GM18909 (cell line): ENCODE measurements at regions not wholly inside any gene's neighbourhood (a gene's known extent, or its start where the extent isn't known, plus 50 kb on each side); places are given as distances from the start of the nearest gene placed in this dataset.

Experiments used
- ATAC-seq: cut with Tn5 transposase; IDR thresholded peaks from one replicate; pipeline ENCODE4 v1.9.1; 2021; ENCODE audit warnings: mild to moderate bottlenecking; ENCODE audit not compliant: unreplicated experiment, poor library complexity

DNA sequence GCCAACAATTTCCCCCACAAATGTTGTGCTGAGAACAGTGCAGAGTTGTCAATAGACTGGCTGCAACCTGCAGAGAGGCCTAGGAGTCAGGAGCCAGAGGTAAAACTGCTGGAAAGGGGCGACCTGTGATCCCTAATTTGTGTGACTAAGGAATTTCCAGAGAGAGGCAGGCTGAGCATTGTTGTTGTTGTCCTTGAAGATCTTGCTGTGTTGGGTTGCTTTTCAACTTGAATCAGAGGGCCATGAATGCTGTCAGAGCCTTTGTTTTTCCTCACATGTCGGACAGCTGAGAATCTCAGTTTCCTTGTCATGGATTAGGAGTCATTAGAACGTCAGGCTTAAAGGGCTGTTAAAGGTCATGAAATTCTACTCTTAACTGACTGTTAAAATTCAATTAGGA lies 134.6 kb upstream of the ASTN2 start:
- ATAC-seq, result no peak

DNA sequence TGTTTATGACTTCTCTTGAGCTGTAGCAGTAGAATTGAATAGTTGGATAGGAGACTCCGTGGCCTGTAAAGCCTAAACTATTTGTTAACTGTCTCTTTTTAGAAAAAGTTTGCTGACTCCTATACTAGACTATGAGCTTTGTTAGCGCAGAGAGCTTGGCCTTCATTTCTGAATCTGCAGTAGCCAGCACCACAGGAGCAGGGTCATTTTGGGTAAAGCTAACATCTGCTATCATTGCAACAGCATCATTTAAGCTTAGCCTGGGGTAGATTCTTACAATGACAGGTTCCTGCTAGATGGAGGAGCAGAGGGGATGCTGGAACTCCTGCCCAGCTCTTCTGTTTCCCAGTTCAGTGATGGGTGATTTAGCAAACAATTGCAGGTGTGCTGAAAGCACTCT lies 133.7 kb upstream of the ASTN2 start:
- no peak for ATAC-seq

DNA sequence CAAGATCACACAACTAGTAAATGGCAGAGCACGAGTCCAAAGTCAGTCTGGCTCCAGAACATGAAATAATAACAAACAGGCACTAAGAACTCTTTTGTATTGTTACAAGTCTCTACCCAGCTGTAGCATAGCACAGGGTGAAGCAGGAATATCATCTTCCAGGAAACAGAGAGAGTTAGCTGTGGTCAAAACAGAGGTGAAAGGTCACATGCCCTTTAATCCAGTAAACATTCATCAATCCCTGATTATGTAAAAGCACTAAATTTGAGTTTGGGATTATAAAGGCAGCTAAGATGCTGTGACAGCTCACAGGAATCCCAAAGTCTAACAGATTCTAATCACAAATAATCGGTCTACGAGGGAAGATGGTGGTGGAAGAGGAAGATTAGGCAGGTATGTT lies 133.0 kb upstream of the ASTN2 start:
- ATAC-seq, result no peak

DNA sequence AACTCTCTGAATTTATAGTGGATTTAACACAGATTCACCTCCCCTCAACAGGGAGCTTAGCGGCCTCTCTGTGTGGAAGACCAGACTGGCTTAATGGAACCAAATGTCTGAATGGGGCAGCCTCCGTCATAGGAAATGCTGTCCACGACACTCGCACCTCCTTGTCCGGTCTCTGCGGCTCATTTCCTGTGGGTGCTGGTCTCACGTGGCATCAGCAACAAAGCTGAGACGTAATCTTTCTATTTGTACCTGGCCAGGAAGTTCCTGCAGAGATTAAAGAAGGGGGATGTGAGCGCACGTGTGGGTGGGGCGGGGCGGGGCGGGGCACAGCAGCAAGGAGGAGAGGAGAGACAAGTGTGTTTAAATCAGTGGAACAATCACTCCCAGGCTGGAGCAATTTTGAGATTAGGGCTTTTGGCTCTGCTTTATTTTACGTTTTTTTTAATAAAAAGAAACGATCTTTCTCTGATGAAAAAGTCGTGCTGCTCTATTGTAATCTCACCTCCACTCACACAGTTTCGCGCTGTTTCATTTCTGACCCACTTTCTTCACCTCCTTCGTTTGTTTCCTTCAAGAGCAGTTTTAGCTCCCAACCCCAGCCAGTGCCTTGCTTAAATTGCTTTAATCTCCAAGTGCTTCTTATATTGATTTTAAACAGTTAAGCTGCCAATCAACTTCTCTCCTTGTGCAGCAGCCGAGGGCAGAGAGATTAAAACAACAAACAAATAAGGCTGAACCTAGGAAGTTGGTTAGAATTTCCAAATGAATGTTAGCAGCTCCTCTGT lies 132.2 kb upstream of the ASTN2 start:
- no peak for ATAC-seq

DNA sequence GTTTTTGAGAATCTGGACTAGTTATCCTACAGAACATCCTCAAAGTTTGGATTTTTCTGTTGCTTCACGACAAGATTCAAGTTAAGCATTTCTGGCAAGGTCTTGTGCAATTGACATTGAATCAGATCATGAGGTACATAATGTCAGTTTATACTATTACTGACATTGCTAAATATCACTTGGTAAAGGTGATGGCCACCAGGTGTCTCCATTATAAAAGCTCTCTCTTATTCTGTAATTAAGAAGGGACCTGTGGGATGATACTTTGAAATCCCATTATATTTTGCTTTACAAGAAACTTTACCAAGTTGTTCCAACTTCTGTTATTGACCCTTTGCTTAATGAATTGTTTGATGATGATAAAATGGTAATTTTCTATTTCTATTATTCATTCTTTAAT lies 131.0 kb upstream of the ASTN2 start:
- no peak for ATAC-seq

DNA sequence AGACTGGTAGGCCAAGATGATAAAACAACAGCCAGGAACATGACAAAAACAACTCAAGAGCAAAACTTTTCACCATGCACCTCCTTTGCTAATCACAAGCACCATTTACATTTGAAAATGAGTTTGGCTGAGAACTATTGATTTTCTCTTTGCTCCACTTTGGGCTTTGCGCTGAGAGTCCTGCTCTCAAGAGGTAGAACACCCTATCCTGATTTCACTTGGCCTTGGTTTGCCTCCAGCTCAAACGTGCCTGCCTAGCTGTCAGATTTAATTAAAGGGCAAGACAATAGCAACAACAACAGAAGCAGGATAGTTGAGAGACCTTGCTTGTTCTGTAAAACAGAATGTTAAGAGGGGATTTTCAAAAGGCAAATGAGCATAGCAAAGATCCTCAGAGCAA lies 128.2 kb upstream of the ASTN2 start:
- no peak for ATAC-seq

DNA sequence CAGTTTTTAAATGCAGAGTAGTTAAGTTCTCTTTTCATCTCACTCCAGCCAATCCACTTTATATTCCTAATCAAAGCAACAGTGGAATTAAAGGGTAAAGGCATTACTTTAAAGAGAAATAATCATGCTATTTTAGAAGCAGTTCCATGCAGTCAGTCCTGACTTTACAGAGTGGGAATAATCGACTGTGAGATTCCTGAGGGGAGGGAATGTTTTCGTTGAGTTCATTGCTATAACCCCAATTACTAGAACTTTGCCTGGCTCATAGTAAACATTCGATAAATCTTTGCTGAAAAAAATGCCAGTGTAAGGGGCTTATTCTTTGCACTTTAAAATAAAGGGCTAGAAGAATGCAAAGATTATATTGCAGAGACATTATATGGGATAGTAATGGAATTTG lies 127.2 kb upstream of the ASTN2 start:
- ATAC-seq, result no peak

DNA sequence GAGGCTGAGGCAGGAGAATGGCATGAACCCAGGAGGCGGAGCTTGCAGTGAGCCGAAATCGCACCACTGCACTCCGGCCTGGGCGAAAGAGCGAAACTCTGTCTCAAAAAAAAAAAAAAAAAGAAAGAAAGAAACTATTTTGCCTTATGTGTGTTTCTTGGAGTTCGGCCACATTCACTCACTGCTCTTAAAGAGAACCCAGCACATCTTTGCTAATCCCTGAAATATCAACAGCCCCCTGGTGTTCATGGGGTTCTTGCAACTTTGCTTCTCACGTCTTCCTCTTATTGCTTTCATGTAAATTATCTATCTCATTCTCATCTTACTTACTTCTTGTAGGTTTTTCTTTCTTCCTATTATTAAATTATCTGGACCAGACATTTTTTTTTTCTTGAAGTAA lies 126.3 kb upstream of the ASTN2 start:
- no peak for ATAC-seq

DNA sequence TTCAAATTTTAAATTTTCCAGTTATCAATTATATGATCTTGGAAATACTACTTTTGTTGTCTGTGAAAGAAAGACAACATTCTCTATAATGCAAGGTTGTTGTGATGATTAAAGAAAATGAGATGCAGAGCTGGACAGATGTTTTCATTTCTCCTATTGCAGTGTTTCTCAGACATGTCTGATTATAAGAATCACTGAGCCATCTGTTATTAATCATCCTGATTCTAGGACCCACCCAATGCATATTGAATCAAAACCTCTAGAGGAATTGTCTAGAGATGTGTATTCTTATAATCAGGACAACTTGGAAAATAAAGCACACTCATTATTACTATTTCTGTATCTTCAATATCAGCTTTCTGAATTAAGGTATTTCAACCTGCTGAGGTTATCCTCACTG lies 121.1 kb upstream of the ASTN2 start:
- no peak for ATAC-seq

DNA sequence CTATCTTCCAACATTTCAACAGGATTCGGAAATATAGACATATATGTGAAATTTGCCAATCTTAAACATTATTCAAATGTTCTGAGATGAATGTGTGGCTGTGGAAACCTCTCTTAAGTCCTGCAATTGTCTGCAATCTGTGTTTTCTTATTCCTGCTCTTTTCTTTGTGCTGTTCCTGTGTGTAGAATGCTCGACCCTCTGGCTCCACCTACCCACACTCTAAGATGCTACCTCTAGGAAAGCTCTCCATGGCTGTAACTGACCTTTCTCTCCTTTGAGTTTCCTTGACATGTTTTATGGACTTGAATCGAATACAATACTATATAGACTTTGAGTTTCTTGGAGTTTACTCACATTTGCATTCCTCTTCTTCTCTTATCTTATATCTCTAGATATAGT lies 120.6 kb upstream of the ASTN2 start:
- ATAC-seq, result no peak

DNA sequence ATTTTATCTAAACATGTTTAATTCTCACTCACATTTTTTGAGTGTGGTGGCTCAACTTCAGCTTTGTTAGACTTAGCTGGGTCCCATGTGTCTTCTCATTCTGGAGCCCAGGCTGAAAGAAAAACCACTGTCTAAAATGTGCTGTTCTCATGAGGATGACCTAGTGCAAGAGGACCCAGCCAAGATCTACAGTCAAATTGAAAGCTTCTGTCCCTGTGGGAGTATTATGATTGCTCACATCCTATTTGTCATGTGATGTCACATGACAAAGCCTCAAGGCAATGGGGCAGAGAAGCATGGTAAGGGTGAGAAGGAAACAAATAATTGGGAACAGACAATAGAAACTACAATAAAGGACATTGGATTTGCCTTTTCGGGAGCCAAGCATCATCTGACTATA lies 113.4 kb upstream of the ASTN2 start:
- ATAC-seq, result peak; percentile 43

DNA sequence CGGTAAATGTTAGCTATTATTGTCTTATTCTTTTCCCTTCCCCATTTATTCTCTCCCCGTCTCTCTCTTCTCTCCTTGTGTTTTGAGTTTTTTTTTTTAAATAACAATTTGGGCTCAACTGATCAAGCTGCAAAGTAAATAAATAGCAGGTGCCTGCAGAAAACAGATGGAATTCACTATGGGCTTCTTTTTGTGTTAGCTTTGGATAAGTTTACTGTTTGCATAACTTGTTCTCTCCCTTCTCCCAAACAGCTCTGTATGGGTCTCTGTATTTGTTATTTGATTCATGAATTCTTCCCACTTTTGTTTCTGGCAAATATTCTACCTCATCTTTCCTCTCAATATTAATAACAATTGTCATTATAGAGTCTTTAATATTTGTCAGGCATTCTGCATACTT lies 111.8 kb upstream of the ASTN2 start:
- ATAC-seq, result no peak

DNA sequence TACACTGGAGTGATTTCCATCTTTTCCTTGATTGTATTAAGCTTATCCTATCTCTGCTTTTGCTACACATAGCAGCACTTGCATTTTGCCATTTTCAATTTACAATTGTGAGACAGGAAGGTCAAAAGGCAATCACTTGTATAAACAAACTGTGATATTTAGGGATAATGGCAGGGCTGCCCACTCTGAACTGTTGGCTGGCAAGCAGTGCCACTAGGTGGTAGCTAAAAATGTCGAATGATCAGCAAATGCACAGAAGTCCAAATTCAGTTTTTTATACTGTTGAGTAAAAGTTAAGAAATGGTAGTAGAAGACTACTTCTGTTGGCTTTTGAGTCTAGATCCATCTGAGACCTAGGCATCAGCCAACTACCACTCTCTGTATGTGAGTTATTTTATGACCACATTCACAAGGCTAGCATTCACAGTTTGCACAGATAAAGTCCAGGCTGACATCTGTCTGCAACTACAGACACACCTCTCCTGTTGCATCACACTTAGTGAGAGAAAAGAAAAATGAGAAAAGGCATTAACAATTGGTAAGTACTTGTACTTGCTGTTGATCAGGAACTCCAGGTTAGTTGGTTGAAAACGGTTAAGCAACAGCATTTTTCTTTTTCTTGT lies 108.8 kb upstream of the ASTN2 start:
- no peak for ATAC-seq

DNA sequence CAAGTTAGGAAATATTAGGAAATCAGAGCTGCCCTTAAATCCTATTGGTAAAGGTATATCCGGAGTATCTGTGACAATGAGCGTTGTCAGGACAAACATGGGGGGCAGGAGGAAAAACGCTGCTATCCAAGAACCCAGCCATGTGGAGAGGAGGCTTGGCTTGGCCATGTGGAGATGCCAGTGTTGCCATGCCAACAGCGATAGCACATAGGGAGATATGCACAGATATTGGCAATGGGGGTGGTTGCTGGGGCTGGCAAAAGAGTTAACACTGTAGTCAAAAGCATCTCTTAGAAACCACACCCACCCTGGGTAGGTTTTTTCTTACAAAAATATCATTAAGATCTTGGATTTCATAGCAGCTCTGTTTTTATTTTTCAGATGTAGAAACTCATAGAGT lies 106.4 kb upstream of the ASTN2 start:
- ATAC-seq, result no peak

DNA sequence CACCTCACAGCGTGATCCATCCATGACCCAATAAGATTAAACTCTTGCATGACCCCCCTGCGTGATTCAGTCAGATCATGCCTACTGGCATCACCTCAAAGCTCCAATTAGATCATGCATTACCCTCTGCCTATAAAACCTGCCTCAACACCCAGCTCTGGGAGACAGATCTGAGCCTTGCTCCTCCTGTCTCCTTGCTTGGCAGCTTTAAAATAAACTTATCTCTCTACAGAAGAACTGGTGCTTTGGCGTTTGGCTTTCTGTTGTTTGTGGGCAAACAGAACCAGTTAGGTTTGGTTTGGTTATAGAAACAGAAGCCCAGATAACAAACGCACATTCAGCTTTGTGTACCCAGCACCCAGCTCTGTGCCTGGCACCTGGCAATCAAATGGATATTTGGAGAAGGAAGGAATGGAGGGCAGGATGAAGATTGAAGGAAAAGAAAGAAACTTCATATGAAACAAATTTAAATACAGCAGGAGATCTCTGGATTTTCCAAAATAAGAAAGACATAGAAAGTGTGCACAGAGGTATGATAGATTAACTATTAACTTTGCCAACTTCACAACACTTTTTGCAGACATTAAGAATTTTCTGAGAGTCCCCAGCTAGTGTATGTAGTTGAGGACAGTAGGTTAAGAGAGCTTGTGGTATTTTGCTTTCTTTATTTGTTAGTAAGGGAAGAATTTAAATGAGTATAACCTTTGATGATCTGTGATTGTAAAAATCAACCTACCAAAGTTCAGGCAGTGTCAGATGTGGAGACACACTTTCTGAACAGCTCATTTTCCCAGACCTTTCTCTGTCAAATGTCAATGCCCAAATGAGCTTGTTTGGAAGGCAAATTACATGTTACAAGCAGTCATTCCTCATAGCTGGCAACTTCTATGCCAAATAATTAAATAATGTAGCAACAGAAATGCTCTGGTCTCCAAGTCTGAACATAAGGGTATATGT lies 102.1 kb upstream of the ASTN2 start:
- no peak for ATAC-seq

DNA sequence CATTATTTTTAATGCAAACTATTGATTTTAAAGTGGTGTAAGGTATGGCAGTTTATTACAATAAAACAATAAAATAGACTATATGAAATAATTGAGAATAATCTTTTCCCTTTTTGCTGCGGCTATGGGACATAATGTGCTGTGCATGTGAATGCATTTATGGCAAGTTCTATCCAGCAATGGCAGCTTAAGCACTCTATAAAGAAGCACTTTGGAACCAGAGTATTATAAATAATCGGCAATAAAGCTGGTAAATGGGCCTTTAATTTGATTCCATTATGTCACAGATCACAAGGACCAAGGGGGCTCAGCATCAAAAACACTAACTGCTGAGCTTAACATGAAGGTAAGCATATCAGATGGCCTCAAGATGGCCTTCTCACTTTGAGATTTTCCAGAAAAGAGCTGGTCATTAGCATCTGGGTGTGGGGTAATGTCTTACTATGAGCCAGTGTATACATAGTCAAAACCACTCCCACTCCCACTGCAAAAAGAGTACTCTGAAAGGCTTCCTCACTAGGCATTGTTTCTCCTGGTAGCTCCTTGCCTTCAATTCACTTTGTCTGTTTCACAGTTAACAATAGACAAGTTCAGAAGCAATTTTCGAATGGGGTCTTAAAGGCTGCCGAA lies 97.1 kb upstream of the ASTN2 start:
- no peak for ATAC-seq

DNA sequence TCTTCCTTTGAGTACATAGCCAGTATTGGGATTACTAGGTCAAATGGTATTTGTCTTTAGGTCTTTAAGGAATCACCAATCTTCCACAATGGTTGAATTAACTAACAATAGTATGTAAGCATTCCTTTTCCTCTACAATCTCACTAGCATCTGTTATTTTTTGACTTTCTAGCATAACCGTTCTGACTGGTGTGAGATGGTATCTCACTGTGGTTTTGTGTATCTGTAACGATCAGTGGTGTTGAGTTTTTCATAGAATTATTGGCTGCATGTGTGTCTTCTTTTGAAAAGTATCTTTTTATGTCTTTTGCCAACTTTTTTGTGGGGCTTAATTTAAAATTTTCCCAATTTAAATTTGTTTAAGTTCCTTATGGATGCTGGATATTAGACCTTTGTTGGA lies 81.5 kb upstream of the ASTN2 start:
- no peak for ATAC-seq

DNA sequence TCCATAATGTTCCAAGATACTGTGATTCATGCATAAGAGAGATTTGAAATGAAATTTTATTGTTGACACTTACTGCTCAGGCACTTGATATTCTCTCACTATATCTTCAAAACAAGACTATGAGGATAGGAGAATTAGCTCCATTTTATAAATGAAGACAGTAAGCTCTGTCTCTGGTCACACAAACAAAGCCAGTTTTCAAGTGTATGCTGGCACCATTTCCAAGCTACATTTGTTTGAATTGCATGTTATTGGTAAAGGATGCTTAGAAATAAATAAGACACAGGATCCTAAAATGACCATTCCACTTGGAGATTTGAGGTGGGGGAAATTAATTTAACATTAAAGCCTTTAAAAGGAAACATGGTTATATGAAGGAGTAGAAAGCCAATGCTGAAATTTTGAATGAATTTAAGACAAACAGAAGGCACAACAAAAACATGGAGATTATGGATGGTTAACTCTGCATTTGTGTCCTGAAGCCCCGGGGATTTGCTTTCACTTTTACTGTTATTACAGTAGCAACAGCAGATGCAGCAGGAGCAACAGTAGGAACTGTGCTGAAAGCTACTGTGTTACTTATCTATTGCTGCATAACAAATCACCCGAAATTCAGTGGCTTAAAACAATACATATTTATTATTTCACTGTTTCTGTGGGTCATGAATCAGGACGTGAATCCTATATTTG lies 79.7 kb upstream of the ASTN2 start:
- ATAC-seq, result no peak

DNA sequence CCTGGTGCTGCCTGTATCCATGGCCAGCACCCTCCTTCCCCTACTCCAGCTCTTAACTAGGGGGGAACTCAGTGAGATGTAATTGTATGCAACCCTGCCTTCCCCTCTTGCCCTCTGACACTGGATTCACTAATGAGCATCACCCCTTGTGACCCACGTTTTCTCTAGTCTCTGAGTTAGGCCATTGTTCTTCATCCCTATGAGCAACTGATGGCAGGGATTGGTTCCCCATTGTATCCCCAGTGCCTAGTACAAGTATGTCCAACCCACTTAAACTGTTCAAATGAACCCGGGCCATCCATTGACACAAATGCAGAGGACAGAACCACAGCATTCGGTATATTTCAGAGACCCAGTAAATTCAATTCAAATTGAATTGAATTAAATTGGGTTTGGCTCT lies 77.6 kb upstream of the ASTN2 start:
- no peak for ATAC-seq

DNA sequence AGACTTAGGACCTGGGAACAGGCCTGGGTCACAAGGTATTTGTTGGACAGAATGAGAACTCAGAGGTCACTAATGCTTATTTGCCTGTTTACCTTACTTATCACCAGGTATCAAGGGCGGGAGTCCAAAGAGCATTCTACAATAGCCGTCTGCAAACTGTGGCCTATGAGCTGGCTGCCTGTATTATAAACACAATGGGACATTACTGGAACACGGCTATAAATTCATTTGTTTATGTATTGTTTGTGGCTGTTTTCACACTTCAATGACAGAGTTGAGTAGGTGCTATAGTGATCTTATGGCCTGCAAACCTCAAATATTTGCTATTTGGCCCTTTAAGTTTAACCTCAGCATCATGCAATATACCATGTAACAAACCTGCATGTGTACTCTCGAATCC lies 76.6 kb upstream of the ASTN2 start:
- ATAC-seq, result no peak
